H1 (cell line): ENCODE measurements at regions not wholly inside any gene's neighbourhood (a gene's known extent, or its start where the extent isn't known, plus 50 kb on each side); places are given as distances from the start of the nearest gene placed in this dataset.

Experiments used
- CTCF ChIA-PET: fragments of 300-600 bp; sonication (Branson Sonifier 250); formaldehyde crosslinking; loops from one replicate; lab custom pipeline; 2021; ENCODE audit not compliant: partially characterized antibody; lab: Charles Lee
- POLR2A ChIA-PET: fragments of 300-600 bp; sonication (Branson Sonifier 250); formaldehyde crosslinking; loops from one replicate; lab custom pipeline; 2021; ENCODE audit warnings: inconsistent platforms; ENCODE audit not compliant: partially characterized antibody; lab: Charles Lee
- DNase-seq, 2 experiments: peaks; one replicate each; pipeline versions ENCODE4 v3.0.0 to v3.0.0-alpha.2; 2010 to 2022; ENCODE audit warnings: low spot score in 2 of 2, low read depth in 1 of 2, mixed read lengths in 1 of 2
- FAIRE-seq: peaks from 2 replicates; lab custom pipeline; 2011; peaks lifted over from hg19 to GRCh38; lab: Jason Lieb, UNC
- H2AFZ ChIP-seq: 2 replicates; pipeline ENCODE4 v1.8.1; 2012; ENCODE audit warnings: low read length, inconsistent platforms
- H2AK5ac ChIP-seq: 2 replicates; pipeline ENCODE4 v1.6.1; 2013; ENCODE audit warnings: low read depth, low read length
- H2BK120ac ChIP-seq: replicated peaks from 2 replicates; pipeline ENCODE3; 2013; ENCODE audit warnings: low read depth, low read length, inconsistent platforms
- H2BK12ac ChIP-seq: 2 replicates; pipeline ENCODE4 v1.6.1; 2013; ENCODE audit warnings: low read depth, low read length
- H2BK15ac ChIP-seq: 2 replicates; pipeline ENCODE4 v1.6.1; 2013; ENCODE audit warnings: low read length
- H2BK20ac ChIP-seq: 2 replicates; pipeline ENCODE4 v1.6.1; 2013; ENCODE audit warnings: low read length
- H2BK5ac ChIP-seq: 2 replicates; pipeline ENCODE4 v1.6.1; 2013; ENCODE audit warnings: low read depth, low read length
- H3K14ac ChIP-seq: 2 replicates; pipeline ENCODE4 v1.6.1; 2013; ENCODE audit warnings: inconsistent platforms; ENCODE audit not compliant: insufficient read length
- H3K18ac ChIP-seq: 2 replicates; pipeline ENCODE4 v1.6.1; 2013; ENCODE audit warnings: low read length; ENCODE audit errors: extremely low read depth
- H3K23ac ChIP-seq: 2 replicates; pipeline ENCODE4 v1.6.1; 2013; ENCODE audit warnings: inconsistent platforms; ENCODE audit not compliant: insufficient read length
- H3K23me2 ChIP-seq: 2 replicates; pipeline ENCODE4 v1.6.1; 2013; ENCODE audit warnings: low read depth, low read length
- H3K27ac ChIP-seq: 2 replicates; pipeline ENCODE4 v1.6.1; 2011; ENCODE audit warnings: low read depth, low read length, inconsistent platforms
- H3K27me3 ChIP-seq, 4 experiments: replicated peaks in 1 of 4; 1 replicate in 1 of 4; 2 replicates in 3 of 4; pipeline versions ENCODE4 v1.6.1 to v1.8.1; 2011 to 2013; ENCODE audit warnings: low read length in 3 of 4, mild to moderate bottlenecking in 3 of 4, inconsistent platforms in 2 of 4, mixed read lengths in 2 of 4, moderate library complexity in 1 of 4; ENCODE audit not compliant: control insufficient read depth in 3 of 4, insufficient read depth in 3 of 4; ENCODE audit errors: extremely low read depth in 1 of 4
- H3K36me3 ChIP-seq, 4 experiments: 2 replicates each; pipeline versions ENCODE4 v1.6.1 to v1.8.1; 2011 to 2013; ENCODE audit warnings: mild to moderate bottlenecking in 4 of 4, low read length in 3 of 4, moderate library complexity in 2 of 4, control low read depth in 1 of 4, inconsistent platforms in 1 of 4; ENCODE audit not compliant: insufficient read depth in 4 of 4, control insufficient read depth in 2 of 4
- H3K4ac ChIP-seq: replicated peaks from 2 replicates; pipeline ENCODE3; 2013; ENCODE audit warnings: low read length, low read depth, mixed read lengths, inconsistent platforms; ENCODE audit not compliant: insufficient read length
- H3K4me1 ChIP-seq, 4 experiments: replicated peaks in 1 of 4; 1 replicate in 1 of 4; 2 replicates in 3 of 4; pipeline versions ENCODE4 v1.6.1 to v1.8.1; 2011 to 2013; ENCODE audit warnings: low read length in 3 of 4, inconsistent platforms in 2 of 4, mixed read lengths in 1 of 4; ENCODE audit not compliant: insufficient read depth in 4 of 4, control insufficient read depth in 3 of 4
- H3K4me2 ChIP-seq, 2 experiments: 2 replicates each; pipeline versions ENCODE4 v1.6.1 to v1.8.1; 2011 to 2013; ENCODE audit warnings: low read depth in 2 of 2, low read length in 2 of 2, control low read depth in 1 of 2, inconsistent platforms in 1 of 2, mild to moderate bottlenecking in 1 of 2; ENCODE audit not compliant: insufficient read depth in 1 of 2
- H3K4me3 ChIP-seq, 4 experiments: fragments of 200-600, 300-600 bp in 1 of 4; sonication (generic), shearing (Covaris generic), sonication (Bioruptor Twin) in 1 of 4; 2 replicates each; pipeline versions ENCODE4 v1.5.1 to v1.8.1; 2011 to 2016; ENCODE audit warnings: low read length in 4 of 4, low read depth in 3 of 4, control low read depth in 2 of 4, inconsistent platforms in 2 of 4, mild to moderate bottlenecking in 2 of 4, mixed read lengths in 1 of 4, moderate library complexity in 1 of 4; ENCODE audit not compliant: insufficient read depth in 2 of 4; ENCODE audit errors: extremely low read depth in 1 of 4
- H3K56ac ChIP-seq: replicated peaks from 2 replicates; pipeline ENCODE3; 2013; ENCODE audit warnings: low read depth, mild to moderate bottlenecking, mixed read lengths, low read length, inconsistent platforms; ENCODE audit not compliant: insufficient read length
- H3K79me1 ChIP-seq: 2 replicates; pipeline ENCODE4 v1.6.1; 2013; ENCODE audit warnings: low read depth, low read length, control low read depth
- H3K79me2 ChIP-seq, 2 experiments: 2 replicates each; pipeline versions ENCODE4 v1.6.1 to v1.8.1; 2012 to 2013; ENCODE audit warnings: low read length in 2 of 2, mild to moderate bottlenecking in 2 of 2, inconsistent platforms in 1 of 2; ENCODE audit not compliant: insufficient read depth in 2 of 2, control insufficient read depth in 1 of 2
- H3K9ac ChIP-seq, 4 experiments: replicated peaks in 1 of 4; 1 replicate in 1 of 4; 2 replicates in 3 of 4; pipeline versions ENCODE4 v1.6.1 to v1.8.1; 2011 to 2013; ENCODE audit warnings: low read depth in 3 of 4, low read length in 3 of 4, control low read depth in 2 of 4, mild to moderate bottlenecking in 2 of 4, moderate library complexity in 2 of 4, inconsistent platforms in 1 of 4; ENCODE audit errors: extremely low read depth in 1 of 4
- H3K9me3 ChIP-seq, 2 experiments: 2 replicates each; pipeline versions ENCODE4 v1.6.1 to v1.8.1; 2012 to 2013; ENCODE audit warnings: mild to moderate bottlenecking in 2 of 2, moderate library complexity in 2 of 2, control low read depth in 1 of 2, inconsistent platforms in 1 of 2, low read depth in 1 of 2, low read length in 1 of 2, mixed read lengths in 1 of 2; ENCODE audit not compliant: insufficient read depth in 2 of 2
- H4K20me1 ChIP-seq, 2 experiments: replicated peaks in 1 of 2; 2 replicates each; pipeline versions ENCODE3 to v1.8.1; 2011 to 2013; ENCODE audit warnings: inconsistent platforms in 2 of 2, low read length in 2 of 2, mild to moderate bottlenecking in 1 of 2; ENCODE audit not compliant: insufficient read depth in 2 of 2, control insufficient read depth in 1 of 2
- H4K5ac ChIP-seq: 2 replicates; pipeline ENCODE4 v1.6.1; 2013; ENCODE audit warnings: low read length, low read depth, mixed read lengths, inconsistent platforms; ENCODE audit not compliant: insufficient read length
- H4K8ac ChIP-seq: 2 replicates; pipeline ENCODE4 v1.8.0; 2013; ENCODE audit warnings: mild to moderate bottlenecking, moderate library complexity, low read length, inconsistent platforms; ENCODE audit not compliant: insufficient read depth; ENCODE audit errors: extremely low read depth
- H4K91ac ChIP-seq: replicated peaks from 2 replicates; pipeline ENCODE3; 2013; ENCODE audit warnings: low read length, mixed read lengths, inconsistent platforms; ENCODE audit not compliant: insufficient read length
- ASH2L ChIP-seq: fragments of 200-600, 300-600 bp; sonication (generic); IDR thresholded peaks from one replicate; pipeline ENCODE4 v1.7.1; 2017; ENCODE audit warnings: low read length
- BRCA1 ChIP-seq: IDR thresholded peaks from 2 replicates; pipeline ENCODE4 v1.6.1; 2012; ENCODE audit warnings: low read depth, low read length, improper control_type of control experiment
- CBX8 ChIP-seq: fragments of 300-800, 300-1000 bp; sonication (generic); IDR thresholded peaks from 2 replicates; pipeline ENCODE4 v1.7.1; 2016; ENCODE audit warnings: low read depth, low read length, borderline replicate concordance
- GTF2F1 ChIP-seq: IDR thresholded peaks from 2 replicates; pipeline ENCODE4 v1.6.1; 2012; ENCODE audit warnings: low read depth, low read length, improper control_type of control experiment, borderline replicate concordance
- HDAC2 ChIP-seq, 2 experiments: fragments of 300-600 bp in 1 of 2; sonication (generic) in 1 of 2; IDR thresholded peaks; 2 replicates each; pipeline ENCODE4 v1.6.1; 2011 to 2012; ENCODE audit warnings: low read depth in 2 of 2, low read length in 2 of 2, mild to moderate bottlenecking in 2 of 2, moderate library complexity in 2 of 2, borderline replicate concordance in 1 of 2, inconsistent platforms in 1 of 2
- KDM4A ChIP-seq: IDR thresholded peaks from one replicate; pipeline ENCODE4 v1.7.1; 2012; ENCODE audit warnings: low read depth, mild to moderate bottlenecking, moderate library complexity, low read length, inconsistent platforms; ENCODE audit not compliant: severe bottlenecking
- NANOG ChIP-seq: IDR thresholded peaks from 2 replicates; pipeline ENCODE4 v1.6.1; 2011; ENCODE audit warnings: low read length, low read depth, mild to moderate bottlenecking, inconsistent platforms; ENCODE audit not compliant: insufficient read depth, poor library complexity, severe bottlenecking
- POU5F1 ChIP-seq: IDR thresholded peaks from 2 replicates; pipeline ENCODE4 v1.6.1; 2011; ENCODE audit warnings: low read depth, mild to moderate bottlenecking, low read length, moderate library complexity
- RFX5 ChIP-seq: IDR thresholded peaks from 2 replicates; pipeline ENCODE4 v1.6.1; 2011; ENCODE audit warnings: low read depth, low read length, improper control_type of control experiment, borderline replicate concordance
- SIRT6 ChIP-seq: IDR thresholded peaks from one replicate; pipeline ENCODE4 v1.7.1; 2012; ENCODE audit warnings: low read length, inconsistent platforms
- SIX5 ChIP-seq: IDR thresholded peaks from 2 replicates; pipeline ENCODE4 v1.6.1; 2011; ENCODE audit warnings: mild to moderate bottlenecking, low read depth, low read length
- SP2 ChIP-seq: IDR thresholded peaks from 2 replicates; pipeline ENCODE4 v1.6.1; 2012; ENCODE audit warnings: mild to moderate bottlenecking, low read length, inconsistent platforms
- SP4 ChIP-seq: IDR thresholded peaks from 2 replicates; pipeline ENCODE4 v1.6.1; 2012; ENCODE audit warnings: low read length, inconsistent platforms
- WGBS, 2 experiments: shearing (Covaris generic) in 1 of 2; methylation state at CpG; one replicate each; pipeline versions ENCODE4 v1.1.6 to v1.1.7; 2013 to 2015; ENCODE audit warnings: low lambda C conversion rate in 2 of 2, mixed read lengths in 2 of 2, inconsistent platforms in 1 of 2, low coverage in 1 of 2, missing lambda C conversion rate in 1 of 2; ENCODE audit not compliant: insufficient replicate concordance in 2 of 2, insufficient coverage in 1 of 2, insufficient read length in 1 of 2; ENCODE audit errors: extremely low coverage in 1 of 2, missing lambda C conversion rate in 1 of 2; 5-methylcytosine and 5-hydroxymethylcytosine counted together
- TF ChIP-seq, protein P1 (sequence below): IDR thresholded peaks from 2 replicates; pipeline ENCODE4 v1.6.1; 2011; ENCODE audit warnings: low read length, improper control_type of control experiment

DNA sequence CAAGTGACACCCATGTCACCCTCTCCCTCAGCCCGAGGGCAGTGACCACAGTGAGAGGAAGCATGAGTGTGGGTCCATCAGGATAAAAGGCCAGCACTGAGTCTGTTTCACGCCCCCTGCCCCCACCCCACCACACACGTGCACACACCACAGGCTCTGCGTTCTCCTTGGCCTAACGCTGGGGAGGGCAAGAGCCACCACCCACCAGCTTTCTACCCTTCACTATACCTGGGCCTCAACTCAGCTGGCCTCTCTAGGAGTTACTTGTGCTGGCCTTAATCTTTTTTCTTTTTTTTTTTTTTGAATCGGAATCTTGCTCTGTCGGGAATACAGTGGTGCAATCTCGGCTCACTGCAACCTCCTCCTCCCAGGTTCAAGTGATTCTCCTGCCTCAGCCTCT is 140.5 kb downstream of the ZFP36L2 start:
- H3K14ac ChIP-seq: no peak overlapping the region
- 95% methylated on average over 6 of the region's 8 CpGs; no CpG with 5 or more reads in 1 of the 2 experiments for WGBS, 2 experiments
- H3K23me2 ChIP-seq: no peaks in the 10 kb centered on the region
- H2AK5ac ChIP-seq: no peak overlapping the region
- H3K27me3 ChIP-seq: no peaks in the 10 kb centered on the region
- H3K9me3 ChIP-seq: peaks cover 0 to 7% of the 10 kb centered on the region in 2 experiments; a peak in 2 of 4 replicates
- no peak overlapping the region for H4K5ac ChIP-seq
- FAIRE-seq (no peak), DNase-seq (no peak)
- no peak overlapping the region for H3K56ac ChIP-seq
- H3K4me3 ChIP-seq: no peak overlapping the region
- no peak overlapping the region for H3K9ac ChIP-seq
- peaks cover 0 to 16% (median 8%) of the 10 kb centered on the region in 4 experiments; a peak in 5 of 7 replicates for H3K4me1 ChIP-seq
- ChIA-PET POLR2A (interaction anchor here (1.1 to 1.5 kb wide), 2 partner anchors 15 to 44 kb away, joined by 3 to 4 read pairs; no protein-coding TSS in a partner anchor), CTCF (no interaction called here)
- peak overlapping the region; percentile 36 for H4K91ac ChIP-seq
- no peaks in the 10 kb centered on the region for H3K36me3 ChIP-seq
- H3K79me2 ChIP-seq: no peaks in the 10 kb centered on the region
- no peak overlapping the region for H3K18ac ChIP-seq
- no peak overlapping the region for H2AFZ ChIP-seq
- no peak overlapping the region for H2BK20ac ChIP-seq
- no peaks in the 10 kb centered on the region for H3K79me1 ChIP-seq
- no peaks in the 10 kb centered on the region for H4K20me1 ChIP-seq
- no peak overlapping the region for H2BK15ac ChIP-seq
- no peak overlapping the region for H2BK5ac ChIP-seq
- H3K27ac ChIP-seq: no peak overlapping the region
- H3K4ac ChIP-seq: no peak overlapping the region
- H3K4me2 ChIP-seq: no peak overlapping the region
- no peak overlapping the region for H3K23ac ChIP-seq
- no peak overlapping the region; the same call in 1 of the 2 replicates for H2BK12ac ChIP-seq
- H2BK120ac ChIP-seq: no peak overlapping the region
- no peak overlapping the region for H4K8ac ChIP-seq
- TF ChIP-seq RFX5 (no peak), SP4 (no peak), SIRT6 (no peak), BRCA1 (no peak), SIX5 (no peak), KDM4A (no peak), GTF2F1 (no peak), CBX8 (no peak), ASH2L (no peak), POU5F1 (no peak), NANOG (no peak), SP2 (no peak), HDAC2 (IDR thresholded peaks at IDR 0.05; ENCODE audit: borderline replicate concordance in 1 of 2, low read depth in 2 of 2, low read length in 2 of 2) (no peak)
- TF ChIP-seq, protein P1, sequence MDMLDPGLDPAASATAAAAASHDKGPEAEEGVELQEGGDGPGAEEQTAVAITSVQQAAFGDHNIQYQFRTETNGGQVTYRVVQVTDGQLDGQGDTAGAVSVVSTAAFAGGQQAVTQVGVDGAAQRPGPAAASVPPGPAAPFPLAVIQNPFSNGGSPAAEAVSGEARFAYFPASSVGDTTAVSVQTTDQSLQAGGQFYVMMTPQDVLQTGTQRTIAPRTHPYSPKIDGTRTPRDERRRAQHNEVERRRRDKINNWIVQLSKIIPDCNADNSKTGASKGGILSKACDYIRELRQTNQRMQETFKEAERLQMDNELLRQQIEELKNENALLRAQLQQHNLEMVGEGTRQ: no peak
